IPS-NIHi11 (cell line): ENCODE measurements at regions not wholly inside any gene's neighbourhood (a gene's known extent, or its start where the extent isn't known, plus 50 kb on each side); places are given as distances from the start of the nearest gene placed in this dataset.
"Not testable (repeated sequence)": the region's sequence is repeated elsewhere in the genome, so short reads cannot be mapped to it uniquely, and the experiment has no call there.

Experiments
- DNase-seq: peaks from one replicate; pipeline ENCODE4 v3.0.0; 2012; ENCODE audit warnings: mixed read lengths, low spot score

- DNase-seq = no peak
These were observed 119.9 kb upstream of the ATP2B2 start for GRCh38 chr3:10625323-10625722.

- DNase-seq = peak; percentile 68
These were observed 122.6 kb upstream of the ATP2B2 start for GRCh38 chr3:10627884-10628572.

- DNase-seq = no peak
These were observed 123.7 kb upstream of the ATP2B2 start for GRCh38 chr3:10628891-10629670.

GRCh38 chr3:10629671-10630040 is 124.3 kb upstream of the ATP2B2 start:
- DNase-seq = no peak

GRCh38 chr3:10631224-10631623 is 125.8 kb upstream of the ATP2B2 start:
- DNase-seq = no peak

GRCh38 chr3:10632125-10632524 is 126.7 kb upstream of the ATP2B2 start:
- DNase-seq = no peak

GRCh38 chr3:10632741-10633140 is 127.4 kb upstream of the ATP2B2 start:
- DNase-seq = no peak

- DNase-seq = no peak
These were observed 130.2 kb upstream of the ATP2B2 start for GRCh38 chr3:10635446-10636076.

GRCh38 chr3:10637342-10637741 is 132.0 kb upstream of the ATP2B2 start:
- DNase-seq = no peak

GRCh38 chr3:10638466-10638865 is 133.1 kb upstream of the ATP2B2 start:
- DNase-seq = no peak

- no peak for DNase-seq
These were observed 136.4 kb upstream of the ATP2B2 start for GRCh38 chr3:10641760-10642159.

- DNase-seq = no peak
These were observed 138.8 kb upstream of the ATP2B2 start for GRCh38 chr3:10644189-10644588.

GRCh38 chr3:10645800-10646199 is 140.4 kb upstream of the ATP2B2 start:
- no peak for DNase-seq

GRCh38 chr3:10646531-10647335 is 141.3 kb upstream of the ATP2B2 start:
- no peak for DNase-seq

GRCh38 chr3:10647376-10647775 is 142.0 kb upstream of the ATP2B2 start:
- no peak for DNase-seq

GRCh38 chr3:10648181-10648580 is 142.8 kb upstream of the ATP2B2 start:
- DNase-seq = no peak

- not testable (repeated sequence) for DNase-seq
These were observed 144.1 kb upstream of the ATP2B2 start for GRCh38 chr3:10649463-10649862.

GRCh38 chr3:10651506-10651905 is 146.1 kb upstream of the ATP2B2 start:
- DNase-seq = no peak

GRCh38 chr3:10653241-10653640 is 147.9 kb upstream of the ATP2B2 start:
- no peak for DNase-seq

- no peak for DNase-seq
These were observed 148.7 kb upstream of the ATP2B2 start for GRCh38 chr3:10653866-10654611.

GRCh38 chr3:10655105-10655504 is 149.7 kb upstream of the ATP2B2 start:
- peak; percentile 31 for DNase-seq

- not testable (repeated sequence) for DNase-seq
These were observed 152.0 kb upstream of the ATP2B2 start for GRCh38 chr3:10657339-10657738.
